H1 (cell line): ENCODE measurements at regions not wholly inside any gene's neighbourhood (a gene's known extent, or its start where the extent isn't known, plus 50 kb on each side); places are given as distances from the start of the nearest gene placed in this dataset.

Experiments
- CTCF ChIA-PET: fragments of 300-600 bp; sonication (Branson Sonifier 250); formaldehyde crosslinking; loops from one replicate; lab custom pipeline; 2021; ENCODE audit not compliant: partially characterized antibody; lab: Charles Lee
- POLR2A ChIA-PET: fragments of 300-600 bp; sonication (Branson Sonifier 250); formaldehyde crosslinking; loops from one replicate; lab custom pipeline; 2021; ENCODE audit warnings: inconsistent platforms; ENCODE audit not compliant: partially characterized antibody; lab: Charles Lee
- DNase-seq, 2 experiments: peaks; one replicate each; pipeline versions ENCODE4 v3.0.0 to v3.0.0-alpha.2; 2010 to 2022; ENCODE audit warnings: low spot score in 2 of 2, low read depth in 1 of 2, mixed read lengths in 1 of 2
- FAIRE-seq: peaks from 2 replicates; lab custom pipeline; 2011; peaks lifted over from hg19 to GRCh38; lab: Jason Lieb, UNC
- H2AFZ ChIP-seq: 2 replicates; pipeline ENCODE4 v1.8.1; 2012; ENCODE audit warnings: low read length, inconsistent platforms
- H2AK5ac ChIP-seq: 2 replicates; pipeline ENCODE4 v1.6.1; 2013; ENCODE audit warnings: low read depth, low read length
- H2BK120ac ChIP-seq: replicated peaks from 2 replicates; pipeline ENCODE3; 2013; ENCODE audit warnings: low read depth, low read length, inconsistent platforms
- H2BK12ac ChIP-seq: 2 replicates; pipeline ENCODE4 v1.6.1; 2013; ENCODE audit warnings: low read depth, low read length
- H2BK15ac ChIP-seq: 2 replicates; pipeline ENCODE4 v1.6.1; 2013; ENCODE audit warnings: low read length
- H2BK20ac ChIP-seq: 2 replicates; pipeline ENCODE4 v1.6.1; 2013; ENCODE audit warnings: low read length
- H2BK5ac ChIP-seq: 2 replicates; pipeline ENCODE4 v1.6.1; 2013; ENCODE audit warnings: low read depth, low read length
- H3K14ac ChIP-seq: 2 replicates; pipeline ENCODE4 v1.6.1; 2013; ENCODE audit warnings: inconsistent platforms; ENCODE audit not compliant: insufficient read length
- H3K18ac ChIP-seq: 2 replicates; pipeline ENCODE4 v1.6.1; 2013; ENCODE audit warnings: low read length; ENCODE audit errors: extremely low read depth
- H3K23ac ChIP-seq: 2 replicates; pipeline ENCODE4 v1.6.1; 2013; ENCODE audit warnings: inconsistent platforms; ENCODE audit not compliant: insufficient read length
- H3K23me2 ChIP-seq: 2 replicates; pipeline ENCODE4 v1.6.1; 2013; ENCODE audit warnings: low read depth, low read length
- H3K27ac ChIP-seq: 2 replicates; pipeline ENCODE4 v1.6.1; 2011; ENCODE audit warnings: low read depth, low read length, inconsistent platforms
- H3K27me3 ChIP-seq, 4 experiments: replicated peaks in 1 of 4; 1 replicate in 1 of 4; 2 replicates in 3 of 4; pipeline versions ENCODE4 v1.6.1 to v1.8.1; 2011 to 2013; ENCODE audit warnings: low read length in 3 of 4, mild to moderate bottlenecking in 3 of 4, inconsistent platforms in 2 of 4, mixed read lengths in 2 of 4, moderate library complexity in 1 of 4; ENCODE audit not compliant: control insufficient read depth in 3 of 4, insufficient read depth in 3 of 4; ENCODE audit errors: extremely low read depth in 1 of 4
- H3K36me3 ChIP-seq, 4 experiments: 2 replicates each; pipeline versions ENCODE4 v1.6.1 to v1.8.1; 2011 to 2013; ENCODE audit warnings: mild to moderate bottlenecking in 4 of 4, low read length in 3 of 4, moderate library complexity in 2 of 4, control low read depth in 1 of 4, inconsistent platforms in 1 of 4; ENCODE audit not compliant: insufficient read depth in 4 of 4, control insufficient read depth in 2 of 4
- H3K4ac ChIP-seq: replicated peaks from 2 replicates; pipeline ENCODE3; 2013; ENCODE audit warnings: low read length, low read depth, mixed read lengths, inconsistent platforms; ENCODE audit not compliant: insufficient read length
- H3K4me1 ChIP-seq, 4 experiments: replicated peaks in 1 of 4; 1 replicate in 1 of 4; 2 replicates in 3 of 4; pipeline versions ENCODE4 v1.6.1 to v1.8.1; 2011 to 2013; ENCODE audit warnings: low read length in 3 of 4, inconsistent platforms in 2 of 4, mixed read lengths in 1 of 4; ENCODE audit not compliant: insufficient read depth in 4 of 4, control insufficient read depth in 3 of 4
- H3K4me2 ChIP-seq, 2 experiments: 2 replicates each; pipeline versions ENCODE4 v1.6.1 to v1.8.1; 2011 to 2013; ENCODE audit warnings: low read depth in 2 of 2, low read length in 2 of 2, control low read depth in 1 of 2, inconsistent platforms in 1 of 2, mild to moderate bottlenecking in 1 of 2; ENCODE audit not compliant: insufficient read depth in 1 of 2
- H3K4me3 ChIP-seq, 4 experiments: fragments of 200-600, 300-600 bp in 1 of 4; sonication (generic), shearing (Covaris generic), sonication (Bioruptor Twin) in 1 of 4; 2 replicates each; pipeline versions ENCODE4 v1.5.1 to v1.8.1; 2011 to 2016; ENCODE audit warnings: low read length in 4 of 4, low read depth in 3 of 4, control low read depth in 2 of 4, inconsistent platforms in 2 of 4, mild to moderate bottlenecking in 2 of 4, mixed read lengths in 1 of 4, moderate library complexity in 1 of 4; ENCODE audit not compliant: insufficient read depth in 2 of 4; ENCODE audit errors: extremely low read depth in 1 of 4
- H3K56ac ChIP-seq: replicated peaks from 2 replicates; pipeline ENCODE3; 2013; ENCODE audit warnings: low read depth, mild to moderate bottlenecking, mixed read lengths, low read length, inconsistent platforms; ENCODE audit not compliant: insufficient read length
- H3K79me1 ChIP-seq: 2 replicates; pipeline ENCODE4 v1.6.1; 2013; ENCODE audit warnings: low read depth, low read length, control low read depth
- H3K79me2 ChIP-seq, 2 experiments: 2 replicates each; pipeline versions ENCODE4 v1.6.1 to v1.8.1; 2012 to 2013; ENCODE audit warnings: low read length in 2 of 2, mild to moderate bottlenecking in 2 of 2, inconsistent platforms in 1 of 2; ENCODE audit not compliant: insufficient read depth in 2 of 2, control insufficient read depth in 1 of 2
- H3K9ac ChIP-seq, 4 experiments: replicated peaks in 1 of 4; 1 replicate in 1 of 4; 2 replicates in 3 of 4; pipeline versions ENCODE4 v1.6.1 to v1.8.1; 2011 to 2013; ENCODE audit warnings: low read depth in 3 of 4, low read length in 3 of 4, control low read depth in 2 of 4, mild to moderate bottlenecking in 2 of 4, moderate library complexity in 2 of 4, inconsistent platforms in 1 of 4; ENCODE audit errors: extremely low read depth in 1 of 4
- H3K9me3 ChIP-seq, 2 experiments: 2 replicates each; pipeline versions ENCODE4 v1.6.1 to v1.8.1; 2012 to 2013; ENCODE audit warnings: mild to moderate bottlenecking in 2 of 2, moderate library complexity in 2 of 2, control low read depth in 1 of 2, inconsistent platforms in 1 of 2, low read depth in 1 of 2, low read length in 1 of 2, mixed read lengths in 1 of 2; ENCODE audit not compliant: insufficient read depth in 2 of 2
- H4K20me1 ChIP-seq, 2 experiments: replicated peaks in 1 of 2; 2 replicates each; pipeline versions ENCODE3 to v1.8.1; 2011 to 2013; ENCODE audit warnings: inconsistent platforms in 2 of 2, low read length in 2 of 2, mild to moderate bottlenecking in 1 of 2; ENCODE audit not compliant: insufficient read depth in 2 of 2, control insufficient read depth in 1 of 2
- H4K5ac ChIP-seq: 2 replicates; pipeline ENCODE4 v1.6.1; 2013; ENCODE audit warnings: low read length, low read depth, mixed read lengths, inconsistent platforms; ENCODE audit not compliant: insufficient read length
- H4K8ac ChIP-seq: 2 replicates; pipeline ENCODE4 v1.8.0; 2013; ENCODE audit warnings: mild to moderate bottlenecking, moderate library complexity, low read length, inconsistent platforms; ENCODE audit not compliant: insufficient read depth; ENCODE audit errors: extremely low read depth
- H4K91ac ChIP-seq: replicated peaks from 2 replicates; pipeline ENCODE3; 2013; ENCODE audit warnings: low read length, mixed read lengths, inconsistent platforms; ENCODE audit not compliant: insufficient read length
- CEBPB ChIP-seq: IDR thresholded peaks from 2 replicates; pipeline ENCODE4 v1.6.1; 2012; ENCODE audit warnings: low read depth, low read length
- CHD1 ChIP-seq: IDR thresholded peaks from 2 replicates; pipeline ENCODE4 v1.6.1; 2012; ENCODE audit warnings: low read depth, low read length, improper control_type of control experiment
- CHD2 ChIP-seq: IDR thresholded peaks from 2 replicates; pipeline ENCODE4 v1.6.1; 2012; ENCODE audit warnings: low read length, improper control_type of control experiment
- CTBP2 ChIP-seq: IDR thresholded peaks from 2 replicates; pipeline ENCODE4 v1.7.0; 2011; ENCODE audit warnings: borderline replicate concordance, mild to moderate bottlenecking, moderate library complexity, mixed read lengths, low read length; ENCODE audit not compliant: insufficient read depth, insufficient read length
- GTF2F1 ChIP-seq: IDR thresholded peaks from 2 replicates; pipeline ENCODE4 v1.6.1; 2012; ENCODE audit warnings: low read depth, low read length, improper control_type of control experiment, borderline replicate concordance
- RFX5 ChIP-seq: IDR thresholded peaks from 2 replicates; pipeline ENCODE4 v1.6.1; 2011; ENCODE audit warnings: low read depth, low read length, improper control_type of control experiment, borderline replicate concordance
- RNF2 ChIP-seq: fragments of 200-900, 300-1000 bp; sonication (generic); IDR thresholded peaks from 2 replicates; pipeline ENCODE4 v1.7.1; 2016; ENCODE audit warnings: borderline replicate concordance, low read depth, mild to moderate bottlenecking, antibody characterized with exemption, low read length; ENCODE audit not compliant: poor library complexity, severe bottlenecking; ENCODE audit errors: missing control alignments
- RXRA ChIP-seq: IDR thresholded peaks from 2 replicates; pipeline ENCODE4 v1.6.1; 2011; ENCODE audit warnings: low read depth, mild to moderate bottlenecking, low read length, moderate library complexity; ENCODE audit not compliant: insufficient read depth
- SAP30 ChIP-seq: fragments of 300-600 bp; sonication (generic); IDR thresholded peaks from 2 replicates; pipeline ENCODE4 v1.7.1; 2012; ENCODE audit warnings: low read length, moderate library complexity, mild to moderate bottlenecking, inconsistent platforms; ENCODE audit not compliant: insufficient read depth, insufficient replicate concordance
- SIN3A ChIP-seq, 2 experiments: IDR thresholded peaks in 1 of 2; conservative IDR thresholded peaks in 1 of 2; 2 replicates each; pipeline ENCODE4 v1.6.1; 2011 to 2012; ENCODE audit warnings: low read length in 2 of 2, improper control_type of control experiment in 1 of 2, low read depth in 1 of 2, mild to moderate bottlenecking in 1 of 2
- SIX5 ChIP-seq: IDR thresholded peaks from 2 replicates; pipeline ENCODE4 v1.6.1; 2011; ENCODE audit warnings: mild to moderate bottlenecking, low read depth, low read length
- TAF7 ChIP-seq: optimal IDR thresholded peaks from 2 replicates; pipeline ENCODE3; 2011; ENCODE audit warnings: low read depth, mild to moderate bottlenecking, inconsistent platforms, low read length, moderate library complexity, borderline replicate concordance
- TBP ChIP-seq: IDR thresholded peaks from 2 replicates; pipeline ENCODE4 v1.6.1; 2011; ENCODE audit warnings: low read depth, low read length, improper control_type of control experiment
- TCF12 ChIP-seq: IDR thresholded peaks from 2 replicates; pipeline ENCODE4 v1.6.1; 2011; ENCODE audit warnings: low read depth, mild to moderate bottlenecking, low read length
- ZNF274 ChIP-seq: IDR thresholded peaks from 2 replicates; pipeline ENCODE4 v1.7.0; 2012; ENCODE audit warnings: low read length, borderline replicate concordance; ENCODE audit errors: extremely low read depth
- WGBS, 2 experiments: shearing (Covaris generic) in 1 of 2; methylation state at CpG; one replicate each; pipeline versions ENCODE4 v1.1.6 to v1.1.7; 2013 to 2015; ENCODE audit warnings: low lambda C conversion rate in 2 of 2, mixed read lengths in 2 of 2, inconsistent platforms in 1 of 2, low coverage in 1 of 2, missing lambda C conversion rate in 1 of 2; ENCODE audit not compliant: insufficient replicate concordance in 2 of 2, insufficient coverage in 1 of 2, insufficient read length in 1 of 2; ENCODE audit errors: extremely low coverage in 1 of 2, missing lambda C conversion rate in 1 of 2; 5-methylcytosine and 5-hydroxymethylcytosine counted together

GRCh38 chr11:37496201-37496600, 898.2 kb upstream of the RAG2 start:
- Histone ChIP-seq H3K23ac (no peak overlapping the region), H3K4me3 (no peak overlapping the region), H3K4ac (no peak overlapping the region), H3K36me3 (no peaks in the 10 kb centered on the region), H4K5ac (no peak overlapping the region), H2AFZ (no peak overlapping the region), H3K4me2 (no peak overlapping the region), H2BK5ac (no peak overlapping the region), H4K8ac (no peak overlapping the region), H2BK120ac (no peak overlapping the region), H2BK20ac (no peak overlapping the region), H3K56ac (no peak overlapping the region), H3K4me1 (no peaks in the 10 kb centered on the region), H3K23me2 (no peaks in the 10 kb centered on the region), H3K79me1 (no peaks in the 10 kb centered on the region), H3K27me3 (no peaks in the 10 kb centered on the region), H3K9me3 (no peaks in the 10 kb centered on the region), H3K79me2 (no peaks in the 10 kb centered on the region), H3K14ac (no peak overlapping the region), H3K18ac (no peak overlapping the region), H2AK5ac (no peak overlapping the region), H2BK15ac (no peak overlapping the region), H2BK12ac (no peak overlapping the region), H3K27ac (no peak overlapping the region), H4K20me1 (no peaks in the 10 kb centered on the region), H4K91ac (no peak overlapping the region), H3K9ac (no peak overlapping the region)
- WGBS, 2 experiments = 100% methylated on average over 1 of the region's 1 CpG; no CpG with 5 or more reads in 1 of the 2 experiments
- CTCF ChIA-PET = no interaction called here
- DNase-seq (no peak), FAIRE-seq (no peak)
- POLR2A ChIA-PET = no interaction called here
- TF ChIP-seq GTF2F1 = no peak
- TF ChIP-seq SAP30 = no peak
- TF ChIP-seq CTBP2 = no peak
- no peak for TF ChIP-seq CHD2
- no peak for TF ChIP-seq CHD1
- TF ChIP-seq RNF2 = no peak
- no peak for TF ChIP-seq TBP
- TF ChIP-seq ZNF274 = no peak
- no peak for TF ChIP-seq SIN3A (conservative IDR thresholded peaks at IDR 0.05 in 1 of 2, IDR thresholded peaks at IDR 0.05 in 1 of 2; ENCODE audit: low read depth in 1 of 2, low read length in 2 of 2)
- no peak for TF ChIP-seq TAF7
- TF ChIP-seq CEBPB = no peak
- TF ChIP-seq SIX5 = no peak
- TF ChIP-seq RXRA = no peak
- no peak for TF ChIP-seq RFX5
- TF ChIP-seq TCF12 = no peak
